Loucy (cell line): ENCODE measurements at regions not wholly inside any gene's neighbourhood (a gene's known extent, or its start where the extent isn't known, plus 50 kb on each side); places are given as distances from the start of the nearest gene placed in this dataset.

Source experiments
- H2AFZ ChIP-seq: fragments of 200-600 bp; sonication (generic); 2 replicates; pipeline ENCODE4 v1.6.0; 2016; ENCODE audit warnings: antibody characterized with exemption, mild to moderate bottlenecking, low read length, moderate library complexity
- H3F3A ChIP-seq: fragments of 200-600 bp; 2 replicates; pipeline ENCODE4 v1.6.0; 2016; ENCODE audit warnings: antibody characterized with exemption, low read depth, mild to moderate bottlenecking
- H3K27me3 ChIP-seq: fragments of 200-600 bp; sonication (generic); 2 replicates; pipeline ENCODE4 v1.6.1; 2014; ENCODE audit warnings: low read length, mild to moderate bottlenecking; ENCODE audit not compliant: insufficient read depth, poor library complexity, severe bottlenecking
- H3K36me3 ChIP-seq: fragments of 200-600 bp; sonication (generic); 2 replicates; pipeline ENCODE4 v1.6.1; 2016; ENCODE audit warnings: low read length; ENCODE audit not compliant: insufficient read depth
- H3K4me1 ChIP-seq: fragments of 200-600 bp; sonication (generic); 2 replicates; pipeline ENCODE4 v1.5.1; 2014; ENCODE audit warnings: low read length, mild to moderate bottlenecking; ENCODE audit not compliant: insufficient read depth, poor library complexity, severe bottlenecking
- H3K4me2 ChIP-seq: fragments of 200-600 bp; sonication (generic); 2 replicates; pipeline ENCODE4 v1.6.0; 2014; ENCODE audit warnings: antibody characterized with exemption, low read length, low read depth, mild to moderate bottlenecking; ENCODE audit not compliant: poor library complexity, severe bottlenecking
- H3K4me3 ChIP-seq: fragments of 200-600 bp; sonication (generic); 2 replicates; pipeline ENCODE4 v1.5.1; 2014; ENCODE audit warnings: low read length, mild to moderate bottlenecking, mixed read lengths; ENCODE audit not compliant: poor library complexity, severe bottlenecking
- H3K79me2 ChIP-seq: fragments of 200-600 bp; sonication (generic); 2 replicates; pipeline ENCODE4 v1.6.1; 2014; ENCODE audit warnings: low read length; ENCODE audit not compliant: insufficient read depth
- H3K9ac ChIP-seq: fragments of 200-600 bp; sonication (generic); 2 replicates; pipeline ENCODE4 v1.6.0; 2014; ENCODE audit warnings: mild to moderate bottlenecking, low read depth, low read length, moderate library complexity; ENCODE audit not compliant: poor library complexity, severe bottlenecking
- H3K9me2 ChIP-seq: fragments of 200-600 bp; sonication (generic); replicated peaks from 2 replicates; pipeline ENCODE4 v1.6.1; 2016; ENCODE audit warnings: low read depth, low read length, mixed read lengths
- H3K9me3 ChIP-seq: fragments of 200-600 bp; sonication (generic); 2 replicates; pipeline ENCODE4 v1.6.1; 2014; ENCODE audit warnings: mild to moderate bottlenecking, antibody characterized with exemption, low read length, low read depth; ENCODE audit not compliant: insufficient read depth
- H4K20me1 ChIP-seq: fragments of 200-600 bp; sonication (generic); 2 replicates; pipeline ENCODE4 v1.6.0; 2014; ENCODE audit warnings: antibody characterized with exemption, low read length, mild to moderate bottlenecking; ENCODE audit not compliant: insufficient read depth, poor library complexity, severe bottlenecking
- EZH2phosphoT487 ChIP-seq: fragments of 200-600 bp; IDR thresholded peaks from 2 replicates; pipeline ENCODE4 v1.6.1; 2018; ENCODE audit warnings: antibody characterized with exemption, mild to moderate bottlenecking, moderate library complexity, borderline replicate concordance
- TF ChIP-seq, protein P1 (sequence below): fragments of 200-600 bp; sonication (generic); conservative IDR thresholded peaks from 2 replicates; pipeline ENCODE4 v1.5.1; 2014; ENCODE audit warnings: mild to moderate bottlenecking, antibody characterized with exemption, low read length

DNA sequence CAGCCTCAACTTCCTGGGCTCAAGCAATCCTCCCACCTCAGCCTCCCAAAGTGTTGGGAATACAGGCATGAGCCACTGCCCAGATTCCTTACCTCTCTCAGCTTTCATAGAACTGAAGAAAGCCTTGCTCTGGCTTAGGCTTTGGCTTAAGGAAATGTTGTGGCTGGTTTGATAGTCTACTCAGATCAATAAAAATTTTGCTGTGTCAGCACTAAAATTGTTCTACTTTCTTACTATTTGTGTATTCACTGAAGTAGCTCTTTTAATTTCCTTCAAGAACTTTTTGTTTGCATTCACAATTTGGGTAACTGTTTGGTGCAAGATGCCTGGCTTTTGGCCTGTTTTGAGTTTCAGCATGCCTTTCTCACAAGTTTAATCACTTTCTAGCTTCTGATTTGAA is 634.0 kb upstream of the FSHR start:
- Histone ChIP-seq H3K9ac (no peak overlapping the region), H4K20me1 (no peaks in the 10 kb centered on the region), H3F3A (no peaks in the 10 kb centered on the region), H3K4me1 (no peaks in the 10 kb centered on the region), H3K4me2 (no peak overlapping the region), H3K27me3 (no peaks in the 10 kb centered on the region), H3K79me2 (no peaks in the 10 kb centered on the region), H3K4me3 (no peak overlapping the region), H3K9me2 (no peaks in the 10 kb centered on the region), H3K9me3 (no peaks in the 10 kb centered on the region), H3K36me3 (no peaks in the 10 kb centered on the region), H2AFZ (no peak overlapping the region)
- no peak for TF ChIP-seq EZH2phosphoT487
- TF ChIP-seq, protein P1, sequence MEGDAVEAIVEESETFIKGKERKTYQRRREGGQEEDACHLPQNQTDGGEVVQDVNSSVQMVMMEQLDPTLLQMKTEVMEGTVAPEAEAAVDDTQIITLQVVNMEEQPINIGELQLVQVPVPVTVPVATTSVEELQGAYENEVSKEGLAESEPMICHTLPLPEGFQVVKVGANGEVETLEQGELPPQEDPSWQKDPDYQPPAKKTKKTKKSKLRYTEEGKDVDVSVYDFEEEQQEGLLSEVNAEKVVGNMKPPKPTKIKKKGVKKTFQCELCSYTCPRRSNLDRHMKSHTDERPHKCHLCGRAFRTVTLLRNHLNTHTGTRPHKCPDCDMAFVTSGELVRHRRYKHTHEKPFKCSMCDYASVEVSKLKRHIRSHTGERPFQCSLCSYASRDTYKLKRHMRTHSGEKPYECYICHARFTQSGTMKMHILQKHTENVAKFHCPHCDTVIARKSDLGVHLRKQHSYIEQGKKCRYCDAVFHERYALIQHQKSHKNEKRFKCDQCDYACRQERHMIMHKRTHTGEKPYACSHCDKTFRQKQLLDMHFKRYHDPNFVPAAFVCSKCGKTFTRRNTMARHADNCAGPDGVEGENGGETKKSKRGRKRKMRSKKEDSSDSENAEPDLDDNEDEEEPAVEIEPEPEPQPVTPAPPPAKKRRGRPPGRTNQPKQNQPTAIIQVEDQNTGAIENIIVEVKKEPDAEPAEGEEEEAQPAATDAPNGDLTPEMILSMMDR = no peak

DNA sequence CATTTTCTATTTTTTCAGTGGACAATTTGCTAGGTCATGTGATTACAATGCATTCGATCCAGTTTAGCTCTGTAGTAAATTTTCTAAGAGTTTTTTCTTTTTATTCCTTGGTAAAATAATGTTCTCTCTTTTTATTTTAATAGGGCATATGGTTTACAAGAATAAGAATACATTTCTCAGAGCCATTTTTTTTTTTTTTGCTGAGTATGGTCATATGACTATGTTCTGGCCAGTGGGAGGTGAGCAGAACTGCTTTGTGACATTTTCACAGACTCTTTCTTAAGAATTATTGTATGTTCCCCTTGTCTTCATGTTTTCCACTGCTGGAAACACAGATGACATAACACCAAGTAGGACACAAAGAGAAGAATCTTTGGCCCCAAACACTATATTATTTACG is 626.6 kb upstream of the FSHR start:
- TF ChIP-seq EZH2phosphoT487 = no peak
- TF ChIP-seq, protein P1 = no peak
- no peaks in the 10 kb centered on the region for H3K4me1 ChIP-seq
- H3F3A ChIP-seq = no peaks in the 10 kb centered on the region
- H3K9me2 ChIP-seq = no peaks in the 10 kb centered on the region
- H4K20me1 ChIP-seq = no peaks in the 10 kb centered on the region
- H3K9me3 ChIP-seq = no peaks in the 10 kb centered on the region
- H3K4me3 ChIP-seq = no peak overlapping the region
- H3K79me2 ChIP-seq = no peaks in the 10 kb centered on the region
- no peak overlapping the region for H3K4me2 ChIP-seq
- no peak overlapping the region for H2AFZ ChIP-seq
- H3K36me3 ChIP-seq = no peaks in the 10 kb centered on the region
- no peaks in the 10 kb centered on the region for H3K27me3 ChIP-seq
- no peak overlapping the region for H3K9ac ChIP-seq

DNA sequence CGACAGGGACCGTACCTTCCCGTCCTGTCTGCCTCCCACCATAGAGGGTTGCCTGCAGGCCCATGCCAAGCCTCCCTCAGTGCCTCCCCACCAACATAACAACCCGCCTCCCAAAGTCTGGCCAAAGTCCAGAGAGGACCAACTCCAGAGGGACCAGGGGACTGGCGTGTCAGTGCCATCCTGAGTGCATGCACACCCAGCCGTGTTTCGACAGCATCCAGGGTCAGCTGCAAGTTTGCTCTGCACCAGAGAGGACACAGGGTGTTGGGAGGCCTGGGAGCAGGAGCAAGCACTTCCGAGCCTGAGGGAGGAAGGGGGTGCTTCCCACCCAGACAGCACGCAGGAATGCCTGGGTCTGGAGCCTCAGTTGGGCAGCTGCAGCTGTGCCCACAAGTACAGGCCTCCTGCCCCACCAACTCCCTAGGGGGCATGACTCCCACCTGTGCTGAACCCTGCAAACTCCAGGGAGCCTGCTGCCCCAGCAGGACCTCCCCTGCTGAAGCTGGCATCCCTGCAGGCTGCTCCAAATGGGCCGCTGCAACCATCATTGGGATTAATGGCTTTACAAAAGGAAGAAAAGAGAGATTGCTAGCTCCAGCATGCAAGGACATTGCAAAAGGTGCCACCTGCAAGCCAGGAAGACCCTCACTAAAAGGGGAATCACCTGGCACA is 618.1 kb upstream of the FSHR start:
- Histone ChIP-seq H3K27me3 (no peaks in the 10 kb centered on the region), H3K9ac (no peak overlapping the region), H2AFZ (no peak overlapping the region), H3K4me1 (no peaks in the 10 kb centered on the region), H3K79me2 (no peaks in the 10 kb centered on the region), H3K4me2 (no peak overlapping the region), H3K4me3 (no peak overlapping the region), H3F3A (no peaks in the 10 kb centered on the region), H3K9me2 (no peaks in the 10 kb centered on the region), H4K20me1 (no peaks in the 10 kb centered on the region), H3K36me3 (no peaks in the 10 kb centered on the region), H3K9me3 (no peaks in the 10 kb centered on the region)
- TF ChIP-seq, protein P1 = no peak
- no peak for TF ChIP-seq EZH2phosphoT487
